PC-3 (cell line): ENCODE measurements at regions not wholly inside any gene's neighbourhood (a gene's known extent, or its start where the extent isn't known, plus 50 kb on each side); places are given as distances from the start of the nearest gene placed in this dataset.

Source experiments
- ATAC-seq: fragments of 200-7000 bp; cut with Tn5 transposase; 2 replicates; pipeline ENCODE4 v1.9.1; 2020; ENCODE audit warnings: mild to moderate bottlenecking, moderate library complexity
- BruUV-seq: library from RNA; stranded (reverse); fragments of 400-500 nt; replicated peaks from 2 replicates; lab custom pipeline; 2021; lab: Mats Ljungman, UMichigan
- CTCF ChIA-PET: fragments of 300-600 bp; sonication (Branson Sonifier 250); formaldehyde crosslinking; loops from one replicate; lab custom pipeline; 2022; ENCODE audit warnings: antibody characterized with exemption; lab: Charles Lee
- POLR2A ChIA-PET: fragments of 300-600 bp; sonication (Branson Sonifier 250); formaldehyde crosslinking; loops from one replicate; lab custom pipeline; 2022; ENCODE audit warnings: antibody characterized with exemption; ENCODE audit not compliant: unreplicated experiment; lab: Charles Lee
- DNase-seq: peaks from one replicate; pipeline ENCODE4 v3.0.0-alpha.2; 2015
- H2AFZ ChIP-seq: fragments of 300-600 bp; sonication (generic); 2 replicates; pipeline ENCODE4 v1.6.0; 2016; ENCODE audit warnings: antibody characterized with exemption, low read length
- H3F3A ChIP-seq: fragments of 300-600 bp; sonication (generic); one replicate; pipeline ENCODE4 v1.6.0; 2017; ENCODE audit warnings: antibody characterized with exemption, low read length, control low read depth, mild to moderate bottlenecking; ENCODE audit not compliant: unreplicated experiment
- H3K27ac ChIP-seq: fragments of 300-600 bp; sonication (generic); 2 replicates; pipeline ENCODE4 v1.5.1; 2016; ENCODE audit warnings: mild to moderate bottlenecking, low read length
- H3K27me3 ChIP-seq: fragments of 300-600 bp; sonication (generic); 2 replicates; pipeline ENCODE4 v1.6.1; 2016; ENCODE audit warnings: low read length, mixed read lengths
- H3K36me3 ChIP-seq: fragments of 300-600 bp; sonication (generic); 2 replicates; pipeline ENCODE4 v1.6.1; 2016; ENCODE audit warnings: low read depth, mixed run types, low read length, mixed read lengths
- H3K4me1 ChIP-seq: fragments of 300-600 bp; sonication (generic); 2 replicates; pipeline ENCODE4 v1.5.1; 2016; ENCODE audit warnings: low read length; ENCODE audit not compliant: insufficient read depth
- H3K4me2 ChIP-seq: fragments of 300-600 bp; sonication (generic); 2 replicates; pipeline ENCODE4 v1.6.0; 2016; ENCODE audit warnings: low read length
- H3K4me3 ChIP-seq: fragments of 300-600 bp; sonication (generic); 2 replicates; pipeline ENCODE4 v1.5.1; 2016; ENCODE audit warnings: mild to moderate bottlenecking, low read length, mixed read lengths
- H3K79me2 ChIP-seq: fragments of 300-600 bp; sonication (generic); 2 replicates; pipeline ENCODE4 v1.6.1; 2017; ENCODE audit warnings: low read length, mixed read lengths
- H3K9ac ChIP-seq: fragments of 300-600 bp; sonication (generic); 2 replicates; pipeline ENCODE4 v1.6.0; 2016; ENCODE audit warnings: mild to moderate bottlenecking, low read length
- H3K9me2 ChIP-seq: fragments of 300-600 bp; sonication (generic); replicated peaks from 2 replicates; pipeline ENCODE4 v1.6.1; 2016; ENCODE audit warnings: mixed run types, low read length, mixed read lengths
- H3K9me3 ChIP-seq: fragments of 300-600 bp; sonication (generic); 2 replicates; pipeline ENCODE4 v1.6.1; 2016; ENCODE audit warnings: low read length, mixed read lengths
- H4K20me1 ChIP-seq: fragments of 300-600 bp; sonication (generic); 2 replicates; pipeline ENCODE4 v1.6.1; 2016; ENCODE audit warnings: low read length, mixed read lengths
- CTCF ChIP-seq: fragments of 300-600 bp; sonication (generic); conservative IDR thresholded peaks from 2 replicates; pipeline ENCODE4 v1.5.1; 2017; ENCODE audit warnings: antibody characterized with exemption, low read depth, mild to moderate bottlenecking, low read length
- EZH2 ChIP-seq: fragments of 300-600 bp; sonication (generic); IDR thresholded peaks from one replicate; pipeline ENCODE4 v1.6.1; 2017; ENCODE audit warnings: antibody characterized with exemption, mild to moderate bottlenecking, low read length; ENCODE audit not compliant: unreplicated experiment
- EZH2phosphoT487 ChIP-seq: fragments of 300-600 bp; sonication (generic); IDR thresholded peaks from 2 replicates; pipeline ENCODE4 v1.6.1; 2018; ENCODE audit warnings: mild to moderate bottlenecking, antibody characterized with exemption, low read length, borderline replicate concordance
- intact Hi-C: fragments of 100-400 bp; cut with micrococcal nuclease; formaldehyde crosslinking; loops from 2 replicates; pipeline ENCODE4 v1.9.0; 2023

- no peaks in the 10 kb centered on the region for H3K36me3 ChIP-seq
- H3K4me3 ChIP-seq, result no peak overlapping the region
- H3K9me3 ChIP-seq, result no peaks in the 10 kb centered on the region
- H2AFZ ChIP-seq, result no peak overlapping the region
- H3K79me2 ChIP-seq, result no peaks in the 10 kb centered on the region
- ChIA-PET POLR2A (no interaction called here), CTCF (no interaction called here)
- H3K27me3 ChIP-seq, result no peaks in the 10 kb centered on the region
- no peaks in the 10 kb centered on the region for H3F3A ChIP-seq
- DNase-seq (no peak), ATAC-seq (no peak)
- no peak overlapping the region for H3K9ac ChIP-seq
- no TSS peak for BruUV-seq
- no peaks in the 10 kb centered on the region for H3K9me2 ChIP-seq
- no peak overlapping the region for H3K27ac ChIP-seq
- H3K4me1 ChIP-seq, result peaks cover 11% of the 10 kb centered on the region
- TF ChIP-seq EZH2phosphoT487, result no peak
- no peak for TF ChIP-seq CTCF
- TF ChIP-seq EZH2, result no peak
- intact Hi-C loops, result loop anchor here (5.0 kb wide), 3 partner anchors 38 to 68 kb away; partner anchors contain the start of gene CDON
- H4K20me1 ChIP-seq, result no peaks in the 10 kb centered on the region
- H3K4me2 ChIP-seq, result no peak overlapping the region
Measured at GRCh38 chr11:126129727-126130671, 67.3 kb upstream of the CDON start.

- ChIA-PET CTCF (no interaction called here), POLR2A (no interaction called here)
- DNase-seq, result no peak
- no peak overlapping the region for H3K4me2 ChIP-seq
- no TSS peak for BruUV-seq
- H3K36me3 ChIP-seq, result no peaks in the 10 kb centered on the region
- H3K4me1 ChIP-seq, result peaks cover 11% of the 10 kb centered on the region
- H3K27ac ChIP-seq, result no peak overlapping the region
- no peaks in the 10 kb centered on the region for H3K9me3 ChIP-seq
- H3K4me3 ChIP-seq, result no peak overlapping the region
- no peak overlapping the region for H3K9ac ChIP-seq
- H3K27me3 ChIP-seq, result no peaks in the 10 kb centered on the region
- H2AFZ ChIP-seq, result no peak overlapping the region
- H3F3A ChIP-seq, result no peaks in the 10 kb centered on the region
- no peak for ATAC-seq
- intact Hi-C loops, result no loop called here
- no peaks in the 10 kb centered on the region for H3K9me2 ChIP-seq
- H3K79me2 ChIP-seq, result no peaks in the 10 kb centered on the region
- no peak for TF ChIP-seq CTCF
- TF ChIP-seq EZH2, result no peak
- TF ChIP-seq EZH2phosphoT487, result no peak
- H4K20me1 ChIP-seq, result no peaks in the 10 kb centered on the region
Measured at GRCh38 chr11:126127898-126128297, 65.2 kb upstream of the CDON start.

- Histone ChIP-seq H3K9me2 (no peaks in the 10 kb centered on the region), H2AFZ (no peak overlapping the region), H3K4me2 (no peak overlapping the region), H3K27ac (no peak overlapping the region), H3K4me1 (peaks cover 7% of the 10 kb centered on the region), H3K79me2 (no peaks in the 10 kb centered on the region), H3K36me3 (no peaks in the 10 kb centered on the region), H3K9me3 (no peaks in the 10 kb centered on the region), H3F3A (no peaks in the 10 kb centered on the region), H3K4me3 (no peak overlapping the region), H3K9ac (no peak overlapping the region), H4K20me1 (no peaks in the 10 kb centered on the region), H3K27me3 (no peaks in the 10 kb centered on the region)
- ChIA-PET POLR2A (no interaction called here), CTCF (no interaction called here)
- intact Hi-C loops, result no loop called here
- DNase-seq (no peak), ATAC-seq (no peak)
- no TSS peak for BruUV-seq
- TF ChIP-seq EZH2phosphoT487 (no peak), CTCF (no peak), EZH2 (no peak)
Measured at GRCh38 chr11:126127284-126127845, 64.7 kb upstream of the CDON start.
